GM19023 (cell line): ENCODE measurements at regions not wholly inside any gene's neighbourhood (a gene's known extent, or its start where the extent isn't known, plus 50 kb on each side); places are given as distances from the start of the nearest gene placed in this dataset.
"Not testable (repeated sequence)": the region's sequence is repeated elsewhere in the genome, so short reads cannot be mapped to it uniquely, and the experiment has no call there.

Experiments used
- ATAC-seq: cut with Tn5 transposase; IDR thresholded peaks from one replicate; pipeline ENCODE4 v1.9.1; 2021; ENCODE audit warnings: mild to moderate bottlenecking, moderate library complexity; ENCODE audit not compliant: unreplicated experiment

DNA sequence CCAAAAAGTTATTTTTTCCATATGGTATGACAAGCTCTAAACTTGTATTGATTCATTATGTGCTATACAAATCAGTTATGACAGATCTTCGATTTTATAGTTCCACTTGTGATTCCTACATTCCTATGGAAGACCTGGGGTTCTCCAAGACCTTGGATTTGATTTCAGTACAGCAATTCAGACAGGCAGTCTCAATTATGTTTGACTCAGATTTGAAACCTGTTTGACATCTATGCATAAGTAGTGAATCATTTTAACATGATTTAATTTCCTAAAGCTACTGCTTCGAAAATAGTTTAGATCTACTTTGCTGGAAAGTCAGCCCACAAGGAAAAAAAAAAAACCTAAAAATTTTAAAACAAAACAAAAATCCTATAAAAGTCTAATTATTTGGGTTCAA is 820.4 kb downstream of the LUZP2 start:
- ATAC-seq = no peak

DNA sequence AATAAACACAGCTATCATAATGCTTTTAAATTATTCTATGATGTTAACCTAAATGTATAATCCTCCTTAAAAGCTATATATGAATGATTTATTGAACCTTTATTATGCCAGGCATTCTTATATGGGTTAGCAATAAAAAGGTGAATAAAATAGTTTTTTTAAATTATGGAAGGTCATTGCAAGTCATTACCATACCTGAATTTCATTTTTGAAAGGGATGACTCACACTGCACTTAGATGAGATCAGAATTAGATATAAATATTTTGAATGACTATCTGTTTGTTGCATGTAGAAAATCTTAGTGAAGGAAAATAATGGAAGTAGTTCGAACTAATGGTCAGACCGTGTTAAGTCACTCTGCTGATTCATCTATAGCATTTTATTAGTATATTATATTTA is 822.3 kb downstream of the LUZP2 start:
- ATAC-seq = no peak

DNA sequence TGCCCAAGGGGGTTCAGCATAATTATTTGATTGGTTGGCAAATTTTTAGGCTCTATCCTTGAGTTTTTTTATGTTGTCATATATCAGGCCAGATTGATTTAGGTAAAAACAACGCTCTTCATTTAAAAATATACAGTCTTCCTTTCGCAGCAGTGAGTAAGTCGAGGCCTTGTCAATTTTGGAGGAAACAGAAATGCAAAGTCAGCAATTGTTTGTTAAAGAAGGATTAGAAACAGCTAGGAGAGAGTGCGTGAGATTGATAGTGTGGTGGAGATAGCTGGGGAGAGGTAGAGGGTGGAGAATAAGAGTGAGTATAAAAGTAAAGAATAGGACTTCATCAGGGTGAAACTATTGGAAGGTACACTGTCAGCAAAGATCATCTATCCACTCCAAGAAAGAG is 830.8 kb downstream of the LUZP2 start:
- no peak for ATAC-seq

DNA sequence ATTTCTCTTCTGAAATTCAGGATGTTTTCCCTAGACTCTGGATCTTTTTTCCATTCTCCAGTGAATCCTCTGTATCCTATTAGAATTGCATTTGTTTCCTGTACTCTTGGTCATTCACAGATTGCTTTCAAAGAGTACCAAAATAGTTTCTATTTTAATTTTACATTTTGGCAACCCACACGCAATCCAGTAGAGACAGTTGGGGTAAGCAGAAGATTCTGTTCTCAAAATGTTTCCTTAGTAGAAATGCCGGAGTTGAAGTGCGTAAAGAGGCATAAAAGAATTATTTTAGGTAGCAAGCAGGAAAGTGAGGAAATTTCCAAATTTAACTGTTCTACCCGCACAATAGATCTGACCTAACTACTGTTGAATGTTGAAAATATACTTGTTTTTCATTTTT is 842.4 kb downstream of the LUZP2 start:
- ATAC-seq = no peak

DNA sequence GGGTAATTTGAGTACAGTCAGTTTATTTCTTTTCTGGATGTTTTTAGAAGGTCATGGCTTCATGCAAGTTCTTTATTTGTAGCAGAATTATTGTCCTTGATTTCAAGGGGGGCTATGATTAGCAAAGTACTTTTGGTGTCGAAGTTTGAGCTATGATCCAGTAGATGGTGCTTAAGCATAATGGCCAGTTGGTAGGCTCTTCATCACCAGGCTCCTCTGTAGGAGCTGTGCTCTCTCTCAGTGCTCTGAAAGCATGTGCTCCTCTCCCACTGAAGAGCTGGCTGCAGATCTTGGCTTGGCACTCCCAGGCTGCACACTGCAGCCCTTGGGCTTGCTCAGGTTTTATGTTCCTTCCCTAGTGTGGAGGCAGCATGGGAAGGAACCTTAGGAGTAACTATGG is 852.7 kb downstream of the LUZP2 start:
- ATAC-seq = no peak

DNA sequence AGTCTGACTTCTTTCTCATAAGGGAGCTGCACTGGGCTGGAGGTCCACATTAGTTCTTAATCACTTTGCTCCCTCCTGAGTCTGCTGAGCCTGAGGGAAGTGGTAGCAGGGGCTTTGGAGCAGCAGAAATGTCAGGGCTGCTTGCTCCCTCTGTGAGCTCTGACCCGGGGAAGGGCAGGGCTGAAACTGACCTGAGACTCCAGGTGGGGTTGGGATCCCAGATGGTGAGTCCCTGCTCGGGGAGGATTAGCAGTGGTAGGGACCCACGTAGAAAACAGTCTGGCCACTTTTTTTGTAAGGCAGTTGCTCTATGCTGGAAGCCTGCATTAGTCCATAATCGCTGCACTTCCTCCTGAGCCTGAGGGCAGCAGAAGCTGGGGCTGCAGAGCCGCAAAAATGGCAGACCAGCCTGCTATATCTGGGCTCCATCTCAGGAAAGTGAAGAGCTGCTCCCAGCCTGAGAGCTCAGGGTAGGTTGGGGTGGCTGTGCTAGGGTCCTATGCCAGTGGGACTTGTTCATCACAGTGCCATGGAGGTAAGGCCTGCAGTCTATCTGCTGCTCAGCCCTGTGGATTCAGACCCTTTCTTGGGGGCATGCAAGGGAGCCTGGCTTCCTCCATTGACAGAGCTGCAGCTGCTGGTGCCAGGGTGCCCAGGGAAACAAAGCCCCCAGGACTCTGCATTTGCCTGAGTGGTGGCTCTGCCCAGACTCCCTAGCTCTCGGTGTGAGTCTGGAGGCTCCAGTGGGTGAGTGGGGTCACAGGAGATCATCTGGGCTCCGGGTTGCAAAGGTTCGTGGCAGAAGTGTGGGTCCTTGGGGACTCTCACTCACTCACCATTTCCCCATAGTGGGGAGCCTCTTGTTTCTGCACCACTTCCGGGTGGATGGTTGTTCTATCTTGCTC is 854.3 kb downstream of the LUZP2 start:
- ATAC-seq = no peak

DNA sequence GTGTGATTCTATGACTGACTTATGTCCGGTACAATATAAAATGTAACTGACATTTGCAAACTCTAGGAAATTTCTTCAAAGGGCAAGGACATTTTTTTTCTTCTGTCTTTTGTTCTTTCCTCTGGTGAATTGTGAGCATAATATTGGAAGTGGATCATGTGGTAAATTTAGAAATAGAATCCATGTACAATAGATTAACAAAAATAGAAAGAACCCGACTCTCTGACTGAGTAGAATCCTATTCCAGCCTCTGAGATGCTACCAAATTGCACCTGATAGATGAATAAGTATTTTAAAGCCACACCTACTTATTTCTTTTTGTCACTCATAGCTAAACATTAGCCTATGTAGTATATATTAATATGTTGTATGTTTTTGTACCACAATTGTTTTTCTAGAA is 860.3 kb downstream of the LUZP2 start:
- no peak for ATAC-seq

DNA sequence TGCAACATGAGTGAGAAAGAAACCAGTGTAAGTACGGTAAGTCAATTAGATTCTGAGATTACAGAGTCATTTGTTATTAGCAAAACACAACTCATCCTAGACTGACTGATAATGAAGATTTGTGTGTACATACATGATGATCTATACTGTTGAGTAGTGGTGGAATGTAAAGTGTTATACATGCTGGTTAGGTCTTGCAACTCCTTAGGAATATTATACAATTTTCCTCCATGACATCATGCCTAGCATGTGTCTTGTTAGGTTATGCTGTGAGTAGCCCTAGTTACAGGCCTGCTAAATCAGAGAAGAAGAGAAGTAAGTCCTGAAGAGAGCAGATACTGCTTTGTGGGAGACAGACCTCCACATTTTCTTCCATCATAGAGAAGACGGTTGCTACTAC is 880.6 kb downstream of the LUZP2 start:
- no peak for ATAC-seq

DNA sequence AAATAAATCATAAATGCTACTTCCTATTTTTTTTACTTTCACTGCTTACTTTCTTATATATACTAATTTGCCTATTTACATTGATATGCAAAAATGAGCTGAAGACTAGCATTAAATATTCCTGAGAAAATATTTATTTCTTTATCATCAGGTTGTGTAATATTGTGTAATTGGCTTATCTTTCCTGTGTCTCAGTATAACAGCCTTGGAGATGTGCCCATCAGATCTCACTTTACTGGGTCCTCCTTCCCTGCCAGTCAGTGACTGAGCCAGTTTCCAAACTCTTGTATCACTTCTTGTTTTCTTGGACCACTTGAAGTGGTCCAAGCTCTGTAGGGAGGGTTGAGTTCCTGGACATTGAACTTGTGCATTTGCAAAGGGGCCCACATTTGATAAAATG is 900.0 kb downstream of the LUZP2 start:
- no peak for ATAC-seq

DNA sequence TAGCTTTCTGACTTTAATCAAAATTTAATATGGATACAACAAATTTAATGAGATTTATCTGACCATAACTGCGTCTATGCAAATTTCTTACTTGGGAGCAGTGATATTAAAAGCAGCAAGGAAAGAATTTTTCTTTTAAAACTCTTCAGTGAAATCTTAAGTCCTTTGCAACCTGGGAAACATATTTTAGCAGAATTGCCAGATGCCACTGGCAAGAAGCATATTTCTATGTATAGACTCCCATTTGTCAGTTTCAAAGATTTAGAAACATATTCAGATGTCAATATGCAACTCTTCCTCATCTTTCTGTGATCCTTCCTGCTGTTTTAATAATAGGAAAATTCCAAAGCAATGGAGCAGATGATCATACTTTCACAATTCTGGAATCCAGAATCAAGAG is 911.3 kb downstream of the LUZP2 start:
- no peak for ATAC-seq

DNA sequence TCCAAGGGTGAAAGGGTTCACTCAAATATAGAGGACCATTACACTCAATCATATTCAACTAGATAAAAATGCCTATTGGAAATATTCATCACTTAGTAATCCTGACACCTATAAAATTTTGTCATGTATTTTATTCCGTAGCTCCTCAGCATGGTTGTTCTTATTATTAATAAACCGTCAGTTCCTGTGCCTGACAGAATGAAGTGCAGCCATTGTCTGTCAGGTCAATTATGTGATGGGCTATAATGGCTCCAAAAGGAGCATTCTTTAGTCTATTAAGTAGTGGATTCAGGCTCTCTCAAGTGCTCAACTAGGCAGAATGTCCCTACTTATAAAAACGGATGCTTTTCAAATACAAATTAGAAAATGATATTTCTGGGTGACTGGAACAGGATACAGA is 916.1 kb upstream of the ANO3 start:
- ATAC-seq = no peak

DNA sequence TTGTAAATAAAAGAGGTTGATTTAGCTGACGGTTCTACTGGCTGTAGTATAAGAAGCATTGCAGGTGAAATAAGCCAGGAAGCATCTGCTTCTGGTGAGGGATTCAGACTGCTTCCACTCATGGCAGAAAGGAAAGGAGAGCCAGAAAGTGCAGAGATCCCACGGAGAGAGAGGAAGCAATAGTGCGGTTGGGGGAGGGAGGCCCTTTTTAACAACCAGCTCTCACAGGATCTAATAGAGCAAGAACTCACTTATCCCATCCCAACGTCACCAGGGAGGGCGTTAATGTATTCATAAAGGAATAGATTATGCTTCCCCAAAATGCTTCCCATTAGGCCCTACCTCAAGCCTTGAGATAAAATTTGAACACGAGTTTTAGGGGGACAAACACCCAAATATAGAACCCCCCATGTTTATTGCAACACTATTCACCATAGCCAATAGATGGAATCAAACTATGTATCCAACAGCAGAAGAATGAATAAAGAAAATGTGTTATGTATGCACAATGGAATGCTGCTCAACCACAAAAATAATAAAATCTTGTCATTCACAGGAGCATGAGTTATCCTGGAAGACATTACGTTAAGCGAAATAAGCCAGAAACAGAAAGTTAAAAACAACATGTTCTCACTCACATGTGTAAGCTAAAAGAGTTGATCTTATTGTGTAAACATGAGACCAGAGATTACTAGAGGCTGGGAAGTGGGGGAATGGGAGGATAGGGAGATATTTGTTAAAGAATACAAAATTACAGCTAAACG is 908.3 kb upstream of the ANO3 start:
- ATAC-seq = no peak

DNA sequence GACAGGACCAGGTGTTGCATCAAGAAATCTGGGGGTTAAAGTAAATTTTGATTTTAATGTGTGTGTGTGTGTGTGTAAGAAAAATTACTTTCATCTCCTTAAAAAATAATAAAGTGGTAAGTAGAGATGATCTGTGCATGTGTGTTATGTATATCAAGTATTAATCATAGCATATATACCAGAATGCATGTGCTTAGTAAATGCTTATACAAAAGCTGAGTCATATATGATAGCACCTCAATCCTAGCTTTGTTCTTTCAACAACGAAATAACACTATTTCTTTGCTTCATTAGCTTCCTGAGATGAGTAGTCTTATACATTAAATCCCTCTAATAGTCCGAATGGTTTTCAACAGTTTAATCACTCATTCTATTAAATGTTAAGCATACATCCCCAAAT is 899.6 kb upstream of the ANO3 start:
- no peak for ATAC-seq

DNA sequence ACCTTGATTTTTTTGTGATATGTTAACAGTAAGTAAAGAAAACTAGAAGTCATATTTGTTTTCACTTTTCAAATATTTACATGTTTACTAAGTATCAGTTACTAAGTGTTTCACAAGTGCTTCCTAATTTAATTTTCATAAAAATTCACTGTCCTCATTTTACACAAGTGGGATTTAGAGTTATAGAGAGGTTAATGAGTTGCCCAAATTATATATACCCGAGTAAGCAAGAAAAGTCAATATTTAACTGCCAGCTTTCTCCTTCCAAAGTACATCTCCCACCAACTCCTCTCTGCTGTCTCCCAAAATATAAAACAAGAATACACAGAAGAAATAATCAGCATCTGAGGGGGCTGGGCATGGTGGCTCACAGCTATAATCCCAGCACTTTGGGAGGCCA is 896.7 kb upstream of the ANO3 start:
- no peak for ATAC-seq

DNA sequence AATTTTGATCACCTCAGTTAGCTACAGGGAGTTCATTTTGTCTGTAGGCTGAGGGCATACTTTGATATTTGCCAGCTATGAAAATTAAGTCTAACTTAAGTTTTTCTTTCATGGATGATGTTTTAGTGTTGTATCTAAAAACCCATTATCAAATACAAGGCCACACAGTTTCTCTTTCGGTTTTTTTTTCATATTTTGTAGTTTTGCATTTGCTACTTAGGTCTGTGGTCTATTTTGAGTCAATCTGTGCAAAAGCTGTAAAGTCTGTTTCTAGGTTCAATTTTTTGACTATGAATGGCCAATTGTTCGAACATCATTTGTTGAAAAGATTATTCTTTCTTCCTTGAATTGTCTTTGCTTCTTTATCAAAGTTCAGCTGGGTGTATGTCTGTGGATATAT is 895.6 kb upstream of the ANO3 start:
- no peak for ATAC-seq

DNA sequence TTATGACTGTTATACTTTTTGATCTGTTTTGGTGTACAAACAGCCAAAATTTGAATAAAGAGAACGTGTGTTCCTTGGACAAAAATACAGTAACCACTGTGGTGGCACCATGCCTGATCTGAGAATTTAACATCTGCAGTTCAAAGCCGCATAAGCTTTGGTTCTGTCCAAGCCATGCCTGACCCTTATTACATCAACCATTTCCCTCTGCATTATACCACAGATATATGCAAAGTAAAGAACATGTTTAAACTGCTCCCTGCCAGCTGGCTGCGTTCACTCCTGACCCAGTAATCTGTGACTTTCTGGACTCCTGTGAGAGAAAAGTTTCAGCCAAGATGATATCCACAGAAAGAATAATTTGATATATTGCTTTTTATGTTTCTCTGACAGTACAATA is 890.5 kb upstream of the ANO3 start:
- no peak for ATAC-seq

DNA sequence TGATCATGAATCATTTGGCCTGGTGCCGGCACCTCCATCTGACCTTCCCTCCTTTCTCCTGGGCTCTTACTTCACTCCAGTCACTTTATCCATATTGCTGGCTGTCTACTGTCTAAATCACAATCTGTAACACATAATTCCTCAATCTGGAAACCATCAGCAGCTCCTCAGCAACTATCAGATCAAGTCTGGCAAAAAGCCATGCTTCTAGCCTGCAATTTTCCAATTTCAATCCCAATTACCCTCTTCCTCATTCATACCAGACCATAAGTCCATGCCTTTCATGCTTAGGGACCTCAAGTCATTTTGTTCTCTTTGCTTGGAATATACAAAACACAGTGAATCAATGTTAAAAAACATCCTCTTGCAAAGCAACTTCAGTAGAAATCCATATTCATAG is 882.8 kb upstream of the ANO3 start:
- ATAC-seq = no peak

DNA sequence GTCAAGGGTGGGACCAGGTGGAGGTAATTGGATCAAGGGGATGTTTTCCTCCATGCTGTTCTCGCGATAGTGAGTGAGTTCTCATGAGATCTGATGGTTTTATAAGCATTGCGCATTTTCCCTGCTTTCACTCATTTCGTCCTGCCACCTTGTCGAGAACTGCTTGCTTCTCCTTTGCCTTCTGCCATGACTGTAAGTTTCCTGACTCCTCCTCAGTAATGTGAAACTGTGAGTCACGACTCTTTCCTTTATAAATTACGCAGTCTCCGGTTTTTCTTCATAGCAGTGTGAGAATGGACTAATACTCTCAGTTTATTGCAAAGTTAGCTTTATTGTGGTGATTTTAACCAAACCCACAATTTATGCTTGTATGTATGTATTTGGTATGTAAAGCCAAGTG is 878.5 kb upstream of the ANO3 start:
- ATAC-seq = no peak

DNA sequence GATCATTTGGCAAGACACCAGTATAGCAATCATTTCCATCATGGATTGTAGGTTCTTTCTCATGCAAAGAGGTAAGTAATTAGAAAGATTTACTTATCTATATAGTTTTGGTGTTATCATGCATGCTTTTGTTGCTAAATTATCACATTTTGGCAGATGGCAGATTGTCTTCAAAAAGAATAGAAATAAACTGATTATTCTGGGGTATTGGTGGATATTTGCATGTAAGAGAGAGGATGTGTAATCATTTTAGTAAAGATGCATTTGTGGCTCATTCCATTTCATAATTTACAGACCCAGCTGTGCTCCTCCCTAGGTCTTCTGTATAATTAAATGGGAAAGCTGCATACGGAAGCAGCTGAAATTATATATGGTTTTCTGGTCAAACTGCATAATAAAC is 875.7 kb upstream of the ANO3 start:
- no peak for ATAC-seq

DNA sequence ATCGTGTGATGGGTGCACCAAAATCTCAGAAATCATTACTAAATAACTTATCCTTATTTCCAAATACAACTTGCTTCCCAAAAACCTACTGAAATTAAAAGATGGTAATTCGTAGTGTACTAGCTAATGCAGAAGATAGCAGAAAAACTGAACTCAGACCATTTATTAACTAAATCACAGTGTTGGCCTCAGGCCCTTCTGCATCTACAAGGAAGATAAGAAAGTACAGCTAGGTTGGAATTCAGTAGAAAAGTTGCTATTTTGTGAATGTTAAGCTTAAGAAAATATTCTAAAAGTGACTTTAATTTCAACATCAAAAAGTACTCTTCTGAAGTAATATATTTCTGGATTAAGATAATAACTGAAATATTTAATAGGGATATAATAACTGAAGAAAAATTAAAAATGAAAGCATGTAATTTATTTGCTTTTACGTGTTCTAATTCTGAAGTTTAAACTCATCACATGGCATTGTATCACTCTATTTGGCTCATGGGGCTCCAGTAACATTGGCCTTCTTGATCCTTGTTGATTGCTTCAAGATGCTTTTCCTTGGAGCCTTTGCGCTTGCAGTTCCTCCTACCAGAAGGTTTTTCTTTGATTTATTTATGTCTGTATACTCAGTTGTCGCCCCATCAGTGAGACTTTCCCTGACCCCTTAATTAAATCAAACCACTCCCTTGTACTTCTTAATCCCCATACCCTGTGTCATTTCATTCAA is 847.9 kb upstream of the ANO3 start:
- ATAC-seq = no peak

DNA sequence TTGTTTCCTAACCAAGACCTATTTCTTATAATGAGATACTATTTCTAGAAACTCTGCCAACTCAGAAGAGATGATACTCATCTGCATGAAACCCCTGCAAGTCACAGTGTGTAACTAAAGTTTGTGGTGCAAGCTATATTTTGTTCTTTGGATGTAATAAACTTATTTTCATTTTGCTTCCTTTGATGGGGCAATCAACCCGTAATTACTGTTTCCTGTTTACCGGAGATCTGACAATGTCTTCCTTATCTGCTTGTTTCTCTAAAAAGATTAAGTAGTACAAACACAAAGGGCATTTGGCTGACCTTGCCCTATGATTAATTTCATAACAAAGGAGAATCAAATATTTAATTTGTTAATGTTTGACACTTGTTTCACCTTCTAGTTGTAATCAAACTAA is 846.6 kb upstream of the ANO3 start:
- no peak for ATAC-seq

DNA sequence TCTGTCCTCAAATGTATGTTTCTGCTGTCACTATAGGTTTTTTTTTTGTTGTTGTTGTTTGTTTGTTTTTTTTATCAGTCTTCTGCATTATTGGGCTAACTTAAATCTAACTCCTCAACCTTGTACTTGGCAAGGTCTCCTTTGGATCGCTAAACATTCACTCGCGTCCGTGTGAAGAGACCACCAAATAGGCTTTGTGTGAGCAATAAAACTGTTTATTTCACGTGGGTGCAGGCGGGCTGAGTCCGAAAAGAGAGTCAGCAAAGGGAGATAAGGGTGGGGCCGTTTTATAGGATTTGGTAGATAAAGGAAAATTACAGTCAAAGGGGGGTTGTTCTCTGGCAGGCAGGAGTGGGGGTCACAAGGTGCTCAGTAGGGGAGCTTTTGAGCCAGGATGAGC is 845.6 kb upstream of the ANO3 start:
- ATAC-seq = not testable (repeated sequence)
